HepG2 (cell line): ENCODE measurements at regions not wholly inside any gene's neighbourhood (a gene's known extent, or its start where the extent isn't known, plus 50 kb on each side); places are given as distances from the start of the nearest gene placed in this dataset.

Source experiments
- ATAC-seq: fragments of 200-7000 bp; cut with Tn5 transposase; 3 replicates; pipeline ENCODE4 v1.9.1; 2020; ENCODE audit warnings: mild to moderate bottlenecking, moderate library complexity
- BruUV-seq: library from RNA; stranded (reverse); fragments of 400-500 nt; replicated peaks from 2 replicates; lab custom pipeline; 2021; lab: Mats Ljungman, UMichigan
- CTCF ChIA-PET: fragments of 300-600 bp; formaldehyde crosslinking; extraction: SDS; loops from one replicate; lab custom pipeline; 2021; ENCODE audit warnings: low total read pairs, inconsistent platforms, low intra/inter-chr PET ratio; lab: Yijun Ruan, JAX
- POLR2A ChIA-PET: fragments of 350-600 bp; sonication (Branson Sonifier 250); formaldehyde crosslinking; loops from one replicate; lab custom pipeline; 2020; ENCODE audit warnings: antibody characterized with exemption, inconsistent platforms; lab: Yijun Ruan, JAX
- DNase-seq: peaks from one replicate; pipeline ENCODE4 v3.0.0-alpha.2; 2015; ENCODE audit warnings: low spot score
- FAIRE-seq: peaks from 3 replicates; lab custom pipeline; 2011; peaks lifted over from hg19 to GRCh38; lab: Jason Lieb, UNC
- H2AFZ ChIP-seq: one replicate; pipeline ENCODE4 v1.6.1; 2011; ENCODE audit warnings: low read length, inconsistent platforms
- H3K27ac ChIP-seq: fragments of 300-600 bp; 3 replicates; pipeline ENCODE4 v1.8.0; 2011; ENCODE audit warnings: mixed run types, mild to moderate bottlenecking, mixed read lengths, low read length, inconsistent platforms; ENCODE audit not compliant: insufficient read depth; ENCODE audit errors: extremely low read length
- H3K27me3 ChIP-seq, 2 experiments: fragments of 200-600 bp in 1 of 2; 2 replicates in 1 of 2; 3 replicates in 1 of 2; pipeline versions ENCODE4 v1.6.0 to v1.8.0; 2011; ENCODE audit warnings: low read length in 2 of 2, mild to moderate bottlenecking in 2 of 2, moderate library complexity in 2 of 2, inconsistent platforms in 1 of 2; ENCODE audit not compliant: insufficient read depth in 2 of 2, control insufficient read depth in 1 of 2
- H3K36me3 ChIP-seq, 2 experiments: fragments of 200-600 bp in 1 of 2; replicated peaks in 1 of 2; 2 replicates in 1 of 2; 3 replicates in 1 of 2; pipeline versions ENCODE4 v1.5.1 to v1.8.0; 2011; ENCODE audit warnings: low read length in 2 of 2, inconsistent platforms in 1 of 2; ENCODE audit not compliant: insufficient read depth in 2 of 2, control insufficient read depth in 1 of 2
- H3K4me1 ChIP-seq: 2 replicates; pipeline ENCODE4 v1.5.1; 2012; ENCODE audit warnings: low read length, inconsistent platforms; ENCODE audit not compliant: insufficient read depth
- H3K4me2 ChIP-seq: 2 replicates; pipeline ENCODE4 v1.6.0; 2011; ENCODE audit warnings: low read depth, low read length, inconsistent platforms
- H3K4me3 ChIP-seq, 3 experiments: fragments of 200-600 bp in 1 of 3; sonication (generic), shearing (Covaris generic) in 1 of 3; replicated peaks in 1 of 3; 2 replicates each; pipeline ENCODE4 v1.5.1; 2011 to 2016; ENCODE audit warnings: low read length in 3 of 3, inconsistent platforms in 2 of 3, low read depth in 2 of 3, mild to moderate bottlenecking in 2 of 3, control low read depth in 1 of 3, mixed read lengths in 1 of 3; ENCODE audit not compliant: insufficient read depth in 1 of 3
- H3K79me2 ChIP-seq: one replicate; pipeline ENCODE4 v1.6.1; 2011; ENCODE audit warnings: low read length, inconsistent platforms; ENCODE audit not compliant: insufficient read depth
- H3K9ac ChIP-seq: 2 replicates; pipeline ENCODE4 v1.6.0; 2011; ENCODE audit warnings: mild to moderate bottlenecking, low read depth, low read length, inconsistent platforms; ENCODE audit not compliant: insufficient read depth
- H3K9me3 ChIP-seq: 2 replicates; pipeline ENCODE4 v1.5.1; 2012; ENCODE audit warnings: mild to moderate bottlenecking, low read length
- H4K20me1 ChIP-seq: 2 replicates; pipeline ENCODE4 v1.6.0; 2011; ENCODE audit warnings: inconsistent platforms, mild to moderate bottlenecking, low read length, moderate library complexity; ENCODE audit not compliant: insufficient read depth
- ARID2 ChIP-seq: sonication (generic); formaldehyde crosslinking; IDR thresholded peaks from 2 replicates; pipeline ENCODE4 v1.8.1; 2022; ENCODE audit warnings: mild to moderate bottlenecking, missing genetic modification reagents, borderline replicate concordance
- MED1 ChIP-seq: sonication (generic); formaldehyde crosslinking; IDR thresholded peaks from 2 replicates; pipeline ENCODE4 v1.4.0; 2020; ENCODE audit warnings: missing genetic modification reagents
- SCMH1 ChIP-seq: sonication (generic); formaldehyde crosslinking; IDR thresholded peaks from 2 replicates; pipeline ENCODE4 v1.9.0; 2021; ENCODE audit warnings: missing genetic modification reagents, mild to moderate bottlenecking, borderline replicate concordance
- TBX2 ChIP-seq: sonication (generic); formaldehyde crosslinking; IDR thresholded peaks from 2 replicates; pipeline ENCODE4 v1.5.0; 2020; ENCODE audit warnings: missing genetic modification reagents, mild to moderate bottlenecking, borderline replicate concordance
- TBX3 ChIP-seq: fragments of 450-650 bp; IDR thresholded peaks from 2 replicates; pipeline ENCODE4 v1.6.1; 2017; ENCODE audit warnings: antibody characterized with exemption, mild to moderate bottlenecking, inconsistent platforms, borderline replicate concordance
- ZFP41 ChIP-seq: sonication (generic); formaldehyde crosslinking; IDR thresholded peaks from 2 replicates; pipeline ENCODE4 v1.4.0; 2020; ENCODE audit warnings: mild to moderate bottlenecking, missing genetic modification reagents, borderline replicate concordance
- ZNF224 ChIP-seq: sonication (generic); formaldehyde crosslinking; IDR thresholded peaks from 2 replicates; pipeline ENCODE4 v1.5.0; 2020; ENCODE audit warnings: mild to moderate bottlenecking, missing genetic modification reagents
- ZNF260 ChIP-seq: sonication (generic); formaldehyde crosslinking; IDR thresholded peaks from 2 replicates; pipeline ENCODE4 v1.4.0; 2020; ENCODE audit warnings: missing genetic modification reagents, low read depth, mild to moderate bottlenecking, borderline replicate concordance
- ZNF431 ChIP-seq: sonication (generic); formaldehyde crosslinking; IDR thresholded peaks from 2 replicates; pipeline ENCODE4 v1.9.0; 2022; ENCODE audit warnings: missing genetic modification reagents, low read depth, mild to moderate bottlenecking, borderline replicate concordance
- ZNF432 ChIP-seq: sonication (generic); formaldehyde crosslinking; IDR thresholded peaks from 2 replicates; pipeline ENCODE4 v1.5.0; 2020; ENCODE audit warnings: missing genetic modification reagents, mild to moderate bottlenecking, borderline replicate concordance
- ZNF615 ChIP-seq: sonication (generic); formaldehyde crosslinking; IDR thresholded peaks from 2 replicates; pipeline ENCODE4 v1.5.0; 2020; ENCODE audit warnings: mild to moderate bottlenecking, missing genetic modification reagents, borderline replicate concordance
- ZNF773 ChIP-seq: sonication (generic); formaldehyde crosslinking; IDR thresholded peaks from 2 replicates; pipeline ENCODE4 v1.4.0; 2020; ENCODE audit warnings: missing genetic modification reagents, borderline replicate concordance
- ZNF839 ChIP-seq: sonication (generic); formaldehyde crosslinking; IDR thresholded peaks from 2 replicates; pipeline ENCODE4 v1.4.0; 2020; ENCODE audit warnings: missing genetic modification reagents, mild to moderate bottlenecking, borderline replicate concordance
- ZSCAN21 ChIP-seq: sonication (generic); formaldehyde crosslinking; IDR thresholded peaks from 2 replicates; pipeline ENCODE4 v1.8.0; 2022; ENCODE audit warnings: mild to moderate bottlenecking, missing genetic modification reagents, moderate library complexity, borderline replicate concordance
- WGBS: methylation state at CpG from one replicate; pipeline ENCODE4 v1.1.6; 2017; ENCODE audit warnings: low lambda C conversion rate; 5-methylcytosine and 5-hydroxymethylcytosine counted together
- in situ Hi-C: cut with HindIII; loops from 2 replicates; pipeline ENCODE4 v1.10.0; 2017; ENCODE audit warnings: low pct_unique_long_range_greater_than_20kb; ENCODE audit not compliant: extremely low pct_ligation_motif_present
- intact Hi-C: fragments of 100-400 bp; cut with micrococcal nuclease; formaldehyde crosslinking; loops from one replicate; pipeline ENCODE4 v1.10.0; 2022; ENCODE audit not compliant: unreplicated experiment
- TF ChIP-seq, protein P1 (sequence below): sonication (generic); formaldehyde crosslinking; IDR thresholded peaks from 2 replicates; pipeline ENCODE4 v1.8.1; 2023; ENCODE audit warnings: mild to moderate bottlenecking, missing genetic modification reagents
- TF ChIP-seq, protein P2 (sequence below): sonication (generic); formaldehyde crosslinking; IDR thresholded peaks from 2 replicates; pipeline ENCODE4 v1.4.0; 2020; ENCODE audit warnings: mild to moderate bottlenecking, missing genetic modification reagents
- TF ChIP-seq, protein P3 (sequence below): sonication (generic); formaldehyde crosslinking; IDR thresholded peaks from 2 replicates; pipeline ENCODE4 v1.5.0; 2020; ENCODE audit warnings: missing genetic modification reagents

DNA sequence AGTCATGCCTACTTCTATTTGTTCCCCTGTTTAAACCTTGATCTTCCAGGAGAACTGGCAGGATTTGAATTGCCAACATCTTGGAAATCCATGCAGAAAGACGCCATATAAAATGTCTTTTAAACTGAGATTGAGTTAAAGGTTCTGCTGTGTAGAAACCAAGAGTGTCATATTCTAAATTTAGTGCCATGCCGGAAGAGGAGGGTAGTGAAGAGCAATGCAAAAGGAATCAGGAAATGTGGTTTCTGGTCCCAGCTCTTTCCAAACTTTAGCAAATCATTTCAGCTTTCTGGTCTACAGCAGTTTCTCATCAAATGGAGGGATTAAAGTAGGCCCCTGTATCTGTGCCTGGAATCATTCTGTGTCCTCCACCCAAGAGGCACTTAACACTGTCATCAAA, 85.7 kb downstream of the BTG1 start:
- no peak overlapping the region for H2AFZ ChIP-seq
- ChIA-PET POLR2A (no interaction called here), CTCF (no interaction called here)
- intact Hi-C loops (no loop called here), in situ Hi-C loops (no loop called here)
- H3K4me3 ChIP-seq, result no peak overlapping the region
- no peaks in the 10 kb centered on the region for H3K9me3 ChIP-seq
- no peak for ATAC-seq
- H3K79me2 ChIP-seq, result no peaks in the 10 kb centered on the region
- no peak overlapping the region for H3K27ac ChIP-seq
- H3K9ac ChIP-seq, result no peak overlapping the region
- no peaks in the 10 kb centered on the region for H3K27me3 ChIP-seq
- no peaks in the 10 kb centered on the region for H4K20me1 ChIP-seq
- TF ChIP-seq MED1 (no peak), ZNF839 (no peak), ZNF432 (CRISPR knock-in tag) (no peak), SCMH1 (no peak), ZNF773 (CRISPR knock-in tag) (no peak), ZFP41 (CRISPR knock-in tag) (no peak), TBX2 (no peak), TBX3 (no peak), ZSCAN21 (CRISPR knock-in tag) (no peak), ZNF260 (no peak), ZNF224 (CRISPR knock-in tag) (no peak), ARID2 (CRISPR knock-in tag) (no peak), ZNF615 (CRISPR knock-in tag) (no peak), ZNF431 (CRISPR knock-in tag) (no peak)
- TF ChIP-seq, protein P1, sequence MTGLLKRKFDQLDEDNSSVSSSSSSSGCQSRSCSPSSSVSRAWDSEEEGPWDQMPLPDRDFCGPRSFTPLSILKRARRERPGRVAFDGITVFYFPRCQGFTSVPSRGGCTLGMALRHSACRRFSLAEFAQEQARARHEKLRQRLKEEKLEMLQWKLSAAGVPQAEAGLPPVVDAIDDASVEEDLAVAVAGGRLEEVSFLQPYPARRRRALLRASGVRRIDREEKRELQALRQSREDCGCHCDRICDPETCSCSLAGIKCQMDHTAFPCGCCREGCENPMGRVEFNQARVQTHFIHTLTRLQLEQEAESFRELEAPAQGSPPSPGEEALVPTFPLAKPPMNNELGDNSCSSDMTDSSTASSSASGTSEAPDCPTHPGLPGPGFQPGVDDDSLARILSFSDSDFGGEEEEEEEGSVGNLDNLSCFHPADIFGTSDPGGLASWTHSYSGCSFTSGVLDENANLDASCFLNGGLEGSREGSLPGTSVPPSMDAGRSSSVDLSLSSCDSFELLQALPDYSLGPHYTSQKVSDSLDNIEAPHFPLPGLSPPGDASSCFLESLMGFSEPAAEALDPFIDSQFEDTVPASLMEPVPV (CRISPR knock-in tag), result no peak
- TF ChIP-seq, protein P2, sequence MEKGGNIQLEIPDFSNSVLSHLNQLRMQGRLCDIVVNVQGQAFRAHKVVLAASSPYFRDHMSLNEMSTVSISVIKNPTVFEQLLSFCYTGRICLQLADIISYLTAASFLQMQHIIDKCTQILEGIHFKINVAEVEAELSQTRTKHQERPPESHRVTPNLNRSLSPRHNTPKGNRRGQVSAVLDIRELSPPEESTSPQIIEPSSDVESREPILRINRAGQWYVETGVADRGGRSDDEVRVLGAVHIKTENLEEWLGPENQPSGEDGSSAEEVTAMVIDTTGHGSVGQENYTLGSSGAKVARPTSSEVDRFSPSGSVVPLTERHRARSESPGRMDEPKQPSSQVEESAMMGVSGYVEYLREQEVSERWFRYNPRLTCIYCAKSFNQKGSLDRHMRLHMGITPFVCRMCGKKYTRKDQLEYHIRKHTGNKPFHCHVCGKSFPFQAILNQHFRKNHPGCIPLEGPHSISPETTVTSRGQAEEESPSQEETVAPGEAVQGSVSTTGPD (CRISPR knock-in tag), result no peak
- TF ChIP-seq, protein P3, sequence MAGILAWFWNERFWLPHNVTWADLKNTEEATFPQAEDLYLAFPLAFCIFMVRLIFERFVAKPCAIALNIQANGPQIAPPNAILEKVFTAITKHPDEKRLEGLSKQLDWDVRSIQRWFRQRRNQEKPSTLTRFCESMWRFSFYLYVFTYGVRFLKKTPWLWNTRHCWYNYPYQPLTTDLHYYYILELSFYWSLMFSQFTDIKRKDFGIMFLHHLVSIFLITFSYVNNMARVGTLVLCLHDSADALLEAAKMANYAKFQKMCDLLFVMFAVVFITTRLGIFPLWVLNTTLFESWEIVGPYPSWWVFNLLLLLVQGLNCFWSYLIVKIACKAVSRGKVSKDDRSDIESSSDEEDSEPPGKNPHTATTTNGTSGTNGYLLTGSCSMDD (CRISPR knock-in tag), result no peak
- WGBS, result 63% methylated on average over 2 of the region's 2 CpGs
- no peak for DNase-seq
- no peak overlapping the region for H3K4me2 ChIP-seq
- peaks cover 28% of the 10 kb centered on the region for H3K4me1 ChIP-seq
- H3K36me3 ChIP-seq, result no peaks in the 10 kb centered on the region
- no peak for FAIRE-seq
- no TSS peak for BruUV-seq
